ENCODE measurements at regions not wholly inside any gene's neighbourhood (a gene's known extent, or its start where the extent isn't known, plus 50 kb on each side); places are given as distances from the start of the nearest gene placed in this dataset.
"Not testable (repeated sequence)": the region's sequence is repeated elsewhere in the genome, so short reads cannot be mapped to it uniquely, and the experiment has no call there.

- DNase-seq (ENCODE audit: low spot score) = no peak
These were observed 162.7 kb upstream of the CDK1 start for GRCh38 chr10:60615541-60615940.

GRCh38 chr10:60614363-60614762 is 163.9 kb upstream of the CDK1 start:
- no peak for DNase-seq (ENCODE audit: low spot score)

GRCh38 chr10:60613434-60613833 is 164.8 kb upstream of the CDK1 start:
- no peak for DNase-seq (ENCODE audit: low spot score)

GRCh38 chr10:60611291-60611747 is 167.0 kb upstream of the CDK1 start:
- no peak for DNase-seq (ENCODE audit: low spot score)

GRCh38 chr10:60607372-60607771 is 170.9 kb upstream of the CDK1 start:
- no peak for DNase-seq (ENCODE audit: low spot score)

- DNase-seq (ENCODE audit: low spot score) = no peak
These were observed 171.8 kb upstream of the CDK1 start for GRCh38 chr10:60606343-60607080.

GRCh38 chr10:60605476-60605875 is 172.8 kb upstream of the CDK1 start:
- no peak for DNase-seq (ENCODE audit: low spot score)

- no peak for DNase-seq (ENCODE audit: low spot score)
These were observed 173.9 kb upstream of the CDK1 start for GRCh38 chr10:60604342-60604741.

- DNase-seq (ENCODE audit: low spot score) = no peak
These were observed 180.8 kb upstream of the CDK1 start for GRCh38 chr10:60597513-60597912.

- DNase-seq (ENCODE audit: low spot score) = no peak
These were observed 182.4 kb upstream of the CDK1 start for GRCh38 chr10:60595852-60596251.

GRCh38 chr10:60594476-60595051 is 183.7 kb upstream of the CDK1 start:
- DNase-seq (ENCODE audit: low spot score) = no peak

- DNase-seq (ENCODE audit: low spot score) = no peak
These were observed 187.2 kb upstream of the CDK1 start for GRCh38 chr10:60591119-60591518.

GRCh38 chr10:60589376-60589775 is 188.9 kb upstream of the CDK1 start:
- no peak for DNase-seq (ENCODE audit: low spot score)

GRCh38 chr10:60581782-60582181 is 192.1 kb upstream of the ANK3 start:
- not testable (repeated sequence) for DNase-seq (ENCODE audit: low spot score)

GRCh38 chr10:60578217-60578616 is 188.5 kb upstream of the ANK3 start:
- no peak for DNase-seq (ENCODE audit: low spot score)

GRCh38 chr10:60576130-60577069 is 186.7 kb upstream of the ANK3 start:
- no peak for DNase-seq (ENCODE audit: low spot score)

GRCh38 chr10:60575105-60575504 is 185.4 kb upstream of the ANK3 start:
- DNase-seq (ENCODE audit: low spot score) = no peak

GRCh38 chr10:60574388-60574787 is 184.7 kb upstream of the ANK3 start:
- DNase-seq (ENCODE audit: low spot score) = no peak

- no peak for DNase-seq (ENCODE audit: low spot score)
These were observed 183.7 kb upstream of the ANK3 start for GRCh38 chr10:60573336-60573735.

- DNase-seq (ENCODE audit: low spot score) = no peak
These were observed 183.0 kb upstream of the ANK3 start for GRCh38 chr10:60572511-60573194.

- DNase-seq (ENCODE audit: low spot score) = no peak
These were observed 181.2 kb upstream of the ANK3 start for GRCh38 chr10:60570896-60571295.

GRCh38 chr10:60570272-60570865 is 180.7 kb upstream of the ANK3 start:
- no peak for DNase-seq (ENCODE audit: low spot score)

Data from hematopoietic multipotent progenitor cell treated with erythropoietin and hydrocortisone succinate and interleukin-3 and kit ligand, for 17 days (in vitro differentiated cells).